Muscle of back (tissue), 3 donors: ENCODE measurements at regions not wholly inside any gene's neighbourhood (a gene's known extent, or its start where the extent isn't known, plus 50 kb on each side); places are given as distances from the start of the nearest gene placed in this dataset.
"Not testable (repeated sequence)": the region's sequence is repeated elsewhere in the genome, so short reads cannot be mapped to it uniquely, and the experiment has no call there.

ENCODE experiments used
- DNase-seq, 3 donors: peaks; one replicate each; pipeline versions ENCODE4 v3.0.0 to v3.0.0-alpha.2; 2013

DNA sequence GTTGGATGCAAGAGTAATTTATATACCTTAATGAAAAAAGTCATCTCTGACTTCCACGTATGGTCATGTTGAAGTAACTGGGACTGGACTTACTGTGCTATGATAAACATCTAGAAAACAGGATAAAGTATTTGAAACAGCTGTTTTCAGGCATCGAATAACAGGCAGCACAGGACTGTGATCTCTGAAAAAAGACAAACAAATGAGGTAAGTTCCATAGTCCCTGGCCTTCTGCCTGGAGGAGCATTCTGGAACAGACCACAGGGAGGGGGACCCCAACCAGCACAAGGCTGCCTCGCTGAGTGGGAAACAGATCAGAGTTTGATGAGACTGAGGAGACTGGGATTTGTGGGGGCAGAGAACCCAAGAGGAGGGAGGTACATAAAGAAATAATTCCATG, 89.1 kb upstream of the HABP2 start:
- DNase-seq: peak; percentile 70 to 91 (median 87)

DNA sequence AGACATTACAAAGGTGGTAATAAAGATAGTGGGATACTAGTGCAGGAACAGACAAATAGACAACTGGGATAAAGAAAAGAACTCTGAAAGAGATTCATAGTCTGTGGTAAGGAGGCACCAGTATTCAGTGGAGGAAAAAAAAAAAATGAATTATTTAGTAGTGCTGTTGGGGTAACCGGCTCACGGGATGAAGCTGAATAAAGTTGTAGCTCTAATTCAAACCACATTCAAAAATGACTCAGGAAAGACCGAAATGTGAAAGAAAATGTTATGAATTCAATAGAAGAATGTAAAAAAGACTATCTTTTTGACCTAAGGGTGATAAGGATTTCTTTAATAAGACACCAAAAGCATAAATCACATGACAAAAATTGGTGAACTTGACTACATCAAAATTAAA, 83.1 kb upstream of the HABP2 start:
- no peak for DNase-seq

DNA sequence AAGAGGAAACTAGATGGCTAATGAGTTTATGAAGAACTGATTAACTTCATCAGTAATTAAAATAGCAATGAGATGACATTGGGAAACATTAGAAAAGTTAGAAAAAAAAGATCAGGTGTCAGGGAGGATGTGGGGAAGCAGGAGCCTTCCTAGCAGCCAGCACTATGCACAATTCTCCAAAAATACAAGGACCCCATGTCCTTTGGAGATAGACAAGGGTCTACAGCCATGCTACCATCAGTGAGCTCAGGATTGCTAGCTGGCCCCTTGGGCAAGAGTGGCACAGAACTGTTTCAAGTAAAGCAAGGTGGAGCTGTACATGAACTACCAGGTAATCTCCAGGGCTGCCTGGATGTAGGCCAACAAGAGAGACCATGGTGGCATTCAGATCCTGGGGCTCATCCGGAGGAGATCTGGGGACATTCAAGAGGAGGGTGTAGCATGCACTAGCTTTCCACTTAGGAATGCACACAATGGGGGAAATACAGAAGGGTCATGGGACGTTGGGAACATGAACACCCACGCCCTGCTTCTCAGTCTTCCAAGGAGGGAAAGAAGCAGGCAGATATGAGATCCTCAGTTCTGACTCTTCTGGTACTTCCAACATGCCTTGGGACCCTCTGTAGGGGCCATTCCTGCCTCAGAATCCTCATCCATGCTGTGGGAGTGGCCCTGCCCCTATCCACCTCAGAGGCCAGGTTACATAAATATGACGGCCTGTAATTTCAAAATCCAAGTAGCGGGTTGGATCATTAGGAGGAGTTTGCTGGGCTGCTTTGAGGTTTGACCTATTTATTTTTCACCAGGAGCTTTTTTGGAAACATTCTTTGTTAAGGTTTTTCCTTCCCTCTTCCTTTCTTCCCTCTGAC, 82.2 kb upstream of the HABP2 start:
- no peak for DNase-seq

DNA sequence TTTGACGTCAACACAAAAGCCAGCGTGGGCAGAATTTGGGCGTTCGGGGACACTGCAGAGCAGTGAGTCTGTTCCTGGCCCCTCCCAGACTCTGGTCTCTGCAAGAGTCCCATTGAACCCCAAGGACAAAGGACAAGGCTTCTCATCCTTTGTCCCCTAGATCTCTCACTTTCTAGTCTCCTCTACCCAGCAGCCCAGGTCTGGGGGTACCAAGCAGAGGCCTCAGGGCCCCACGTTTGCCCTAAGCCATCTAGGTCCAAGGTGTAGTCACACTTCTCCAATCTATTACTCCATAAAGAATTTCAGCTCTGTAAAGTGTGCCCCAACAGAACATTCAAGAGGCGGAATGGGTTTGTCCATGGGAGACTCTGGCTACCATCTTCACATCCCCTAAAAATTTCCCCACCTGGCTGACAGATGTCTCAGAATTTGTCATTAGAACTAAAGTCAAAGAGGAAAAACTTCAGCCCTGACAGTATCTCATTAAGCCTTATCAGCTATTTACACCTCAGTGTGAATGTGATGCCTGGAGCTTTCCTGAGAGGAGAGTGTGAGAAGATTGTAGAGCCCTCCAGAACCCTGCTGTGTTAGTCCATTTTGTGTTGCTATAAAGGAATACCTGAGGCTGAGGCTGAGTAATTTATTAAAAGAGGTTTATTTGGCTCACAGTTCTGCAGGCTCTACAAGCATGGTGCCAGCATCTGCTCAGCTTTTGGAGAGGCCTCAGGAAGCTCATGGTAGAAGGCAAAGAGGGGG, 81.4 kb upstream of the HABP2 start:
- no peak for DNase-seq

DNA sequence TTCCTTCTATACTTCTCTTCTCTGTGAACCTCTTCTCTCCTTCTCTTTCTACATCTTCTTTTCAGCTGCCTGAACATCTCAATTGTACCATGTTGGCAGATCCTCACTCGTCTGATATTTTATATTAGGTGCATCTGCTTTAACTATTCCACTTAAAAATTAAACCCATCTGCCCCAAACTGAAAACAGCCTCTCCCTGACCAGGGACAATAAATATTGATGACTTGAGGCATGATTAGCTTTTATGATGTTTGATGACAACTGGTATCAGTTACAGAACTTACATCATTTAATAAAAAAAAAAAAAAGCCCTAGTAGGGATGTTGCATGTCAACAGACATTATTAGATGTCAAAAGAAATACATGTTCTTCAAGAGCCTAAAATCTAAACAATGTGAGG, 79.8 kb upstream of the HABP2 start:
- DNase-seq: peak in 1 of 3 donors; percentile 43

DNA sequence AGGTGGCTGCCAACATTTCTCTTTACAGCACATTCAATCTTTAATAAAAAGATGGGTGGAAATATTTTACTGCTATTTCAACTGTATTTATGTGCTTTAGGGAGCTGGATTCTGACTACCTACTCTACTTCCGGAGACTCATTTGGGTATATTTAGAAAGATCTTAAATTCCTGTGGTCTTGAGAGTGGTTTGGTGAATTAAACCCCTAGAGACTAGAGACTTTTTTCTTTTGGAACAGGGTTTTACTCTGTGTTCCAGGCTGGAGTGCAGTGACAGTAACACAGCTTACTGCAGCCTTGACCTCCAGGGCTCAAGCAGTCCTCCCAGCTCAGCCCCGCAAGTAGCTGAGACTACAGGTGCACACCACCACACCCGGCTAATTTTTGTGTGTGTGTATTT, 79.0 kb upstream of the HABP2 start:
- DNase-seq: peak in 2 of 3 donors; percentile 35 to 74

DNA sequence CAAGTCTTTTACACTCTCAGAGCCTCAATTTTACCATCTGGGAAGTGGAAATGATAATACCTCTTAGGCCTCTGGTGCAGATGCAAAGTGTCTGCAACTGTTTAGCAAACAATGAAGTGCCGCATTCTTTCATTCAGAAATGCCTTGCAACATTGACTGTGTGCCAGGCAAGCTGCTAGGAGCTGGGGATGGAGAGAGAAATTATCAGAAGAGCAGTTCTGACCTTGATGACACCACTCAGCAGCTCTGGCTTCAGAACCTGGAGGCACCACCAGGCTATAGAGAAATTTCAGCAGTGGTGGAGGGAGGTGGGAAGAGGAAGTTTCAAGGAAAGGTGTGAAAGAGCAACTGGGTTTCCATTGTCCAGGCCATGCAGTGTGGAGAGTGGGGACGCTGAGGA, 78.1 kb upstream of the HABP2 start:
- DNase-seq: peak in 1 of 3 donors; percentile 56

DNA sequence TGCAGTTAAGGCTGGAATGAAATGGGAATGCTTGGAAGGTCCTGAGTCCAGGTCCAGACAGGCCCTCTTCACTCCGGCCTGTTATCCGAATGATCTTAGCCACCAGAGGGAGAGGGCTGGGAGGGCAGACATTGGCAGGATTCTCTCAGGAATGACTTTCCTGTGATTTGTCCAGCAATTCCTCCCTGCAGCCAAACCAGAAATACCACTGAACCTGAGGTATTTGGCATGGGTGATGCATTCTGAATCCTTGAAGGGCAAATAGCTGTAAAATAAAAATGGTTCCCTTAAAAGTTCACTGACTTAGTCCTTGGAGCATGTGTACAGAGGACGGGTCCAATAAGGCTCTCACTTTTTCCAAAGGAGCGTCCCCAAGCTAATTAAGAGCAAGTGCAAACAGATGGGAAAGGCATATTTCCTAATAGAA, 77.5 kb upstream of the HABP2 start:
- peak; percentile 86 to 88 (median 86) for DNase-seq

DNA sequence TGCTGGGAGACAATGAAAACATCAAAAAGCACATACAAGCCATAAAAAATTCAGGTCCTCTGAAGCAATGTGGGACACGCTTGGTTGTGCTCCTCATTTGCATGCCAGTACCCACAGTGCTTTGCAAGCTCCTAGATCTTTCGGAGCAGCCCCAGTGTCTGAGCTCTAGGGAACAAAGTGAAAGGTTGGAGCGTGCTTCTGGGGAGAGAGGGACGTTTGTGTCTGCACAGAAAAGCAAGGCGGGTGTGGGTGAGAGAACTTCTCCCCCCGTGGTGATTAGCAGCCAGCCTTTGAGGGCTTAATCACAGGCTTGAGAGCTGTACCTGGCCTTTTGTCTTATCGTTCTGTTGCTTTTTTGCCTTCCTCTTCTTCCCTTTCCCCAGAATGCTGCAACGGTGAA, 76.7 kb upstream of the HABP2 start:
- peak in 1 of 3 donors; percentile 49 for DNase-seq

DNA sequence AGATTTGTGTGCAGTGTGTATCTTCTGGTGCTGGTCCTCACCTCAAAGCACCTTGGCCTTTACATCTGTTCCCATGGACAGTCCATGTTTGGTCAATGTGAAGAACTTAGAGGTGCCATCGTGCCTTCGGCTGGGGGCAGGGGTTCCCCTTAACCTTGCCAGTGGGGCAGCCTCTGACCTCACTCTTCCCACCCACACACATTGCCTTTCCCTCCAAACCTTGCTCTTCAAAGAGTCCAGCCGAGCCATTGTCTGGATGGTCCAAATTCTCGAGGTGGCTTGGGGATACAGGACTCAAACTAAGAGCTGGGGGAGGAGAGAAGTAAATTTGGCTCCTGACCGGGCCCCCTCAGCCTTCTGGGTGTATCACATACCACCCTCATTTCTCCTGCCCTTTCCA, 76.2 kb upstream of the HABP2 start:
- DNase-seq: no peak

DNA sequence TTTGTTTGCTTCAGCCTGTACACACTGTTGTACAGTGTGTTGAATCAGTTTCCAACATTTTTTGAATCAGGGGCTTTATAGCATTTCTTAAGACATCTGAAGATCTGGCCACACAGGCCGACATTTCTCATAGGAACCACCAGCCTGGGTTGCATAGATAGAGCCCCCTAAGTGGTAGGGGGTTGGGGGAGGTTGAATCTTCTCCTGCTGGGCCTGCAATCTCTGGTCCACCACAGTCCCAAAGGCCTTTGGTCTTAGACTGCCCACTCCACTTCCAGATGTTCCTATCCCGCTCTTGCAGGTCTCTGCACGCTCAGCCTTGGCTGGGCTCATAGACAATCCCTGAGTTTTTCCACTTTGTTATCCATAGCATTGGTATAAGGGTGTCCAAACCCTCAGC, 75.4 kb upstream of the HABP2 start:
- peak in 1 of 3 donors; percentile 42 for DNase-seq

DNA sequence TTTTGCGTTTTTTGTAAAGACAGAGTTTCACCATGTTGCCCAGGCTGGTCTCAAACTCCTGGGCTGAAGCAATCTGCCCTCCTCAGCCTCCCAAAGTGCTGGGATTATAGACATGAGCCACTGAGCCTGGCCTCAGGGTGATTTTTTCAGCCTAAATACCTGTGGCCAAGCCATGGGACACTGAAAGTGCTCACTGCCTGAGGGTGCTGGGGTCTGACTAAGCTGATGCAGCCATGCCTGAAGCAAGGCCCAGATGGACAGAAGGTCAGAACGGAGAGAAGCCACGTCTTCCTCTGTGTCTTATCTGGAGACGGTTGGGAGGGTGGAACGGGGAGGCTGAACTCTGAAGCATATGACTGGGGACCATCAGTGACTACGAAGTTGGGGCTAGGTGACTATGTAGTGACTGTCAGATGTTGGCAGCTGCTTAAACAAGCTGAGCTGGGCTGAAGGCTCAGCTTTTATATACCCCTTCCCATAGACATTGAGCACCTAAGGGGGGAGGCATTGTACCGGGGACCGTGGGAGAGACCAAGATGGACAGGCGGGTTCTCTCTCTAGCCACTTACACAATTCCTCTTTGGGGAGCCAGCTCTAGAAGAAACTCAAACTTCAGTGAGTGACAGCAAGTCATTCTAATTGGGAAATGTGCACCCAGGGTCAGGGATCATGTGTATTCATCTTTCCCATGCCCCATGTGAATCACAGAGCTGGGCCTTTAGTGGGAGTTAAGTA, 73.3 kb upstream of the HABP2 start:
- DNase-seq: no peak

DNA sequence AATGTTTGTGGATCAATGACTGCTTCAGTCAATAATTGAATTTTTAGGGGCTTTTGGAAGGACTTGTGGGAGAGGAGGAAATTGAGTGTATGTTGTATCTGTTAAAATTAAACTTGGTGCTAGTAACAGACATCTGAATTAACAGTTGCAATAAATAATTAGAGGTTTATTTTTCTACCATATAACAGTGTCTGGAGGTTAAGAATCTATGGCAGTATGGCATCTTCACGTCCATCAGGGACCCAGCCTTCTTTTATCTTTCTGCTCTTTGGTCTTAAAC, 72.8 kb upstream of the HABP2 start:
- DNase-seq: no peak

DNA sequence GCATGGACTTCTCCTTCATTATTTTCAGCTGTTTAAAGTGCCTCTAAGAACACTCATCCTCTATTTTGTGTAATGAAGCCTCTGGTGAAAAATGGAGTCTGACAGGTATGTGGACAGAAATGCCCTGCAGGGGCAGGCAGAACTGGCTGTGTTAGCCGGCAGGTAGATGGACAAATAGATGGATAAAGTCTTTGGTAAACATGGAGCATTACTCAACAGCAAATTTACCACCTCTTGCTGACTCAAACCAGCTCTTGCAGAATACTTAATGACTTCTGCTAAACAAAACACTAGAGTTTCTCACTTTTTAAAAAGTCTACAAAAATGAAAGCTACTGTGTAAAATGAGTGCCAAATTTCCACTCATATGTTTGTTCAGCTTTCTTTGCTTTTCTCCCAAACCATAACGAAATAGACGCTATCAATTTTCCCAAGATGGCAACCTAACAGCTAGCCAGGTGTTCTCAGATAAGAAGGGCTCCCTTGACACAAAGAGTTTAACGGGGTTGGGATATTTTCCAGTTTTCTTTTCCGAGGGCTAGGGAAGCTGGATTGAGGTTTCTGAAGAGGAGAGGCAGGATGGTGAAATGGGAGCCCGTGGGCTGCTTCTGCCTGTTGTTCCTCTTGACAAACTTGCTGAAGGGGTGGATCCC, 71.9 kb upstream of the HABP2 start:
- no peak for DNase-seq

DNA sequence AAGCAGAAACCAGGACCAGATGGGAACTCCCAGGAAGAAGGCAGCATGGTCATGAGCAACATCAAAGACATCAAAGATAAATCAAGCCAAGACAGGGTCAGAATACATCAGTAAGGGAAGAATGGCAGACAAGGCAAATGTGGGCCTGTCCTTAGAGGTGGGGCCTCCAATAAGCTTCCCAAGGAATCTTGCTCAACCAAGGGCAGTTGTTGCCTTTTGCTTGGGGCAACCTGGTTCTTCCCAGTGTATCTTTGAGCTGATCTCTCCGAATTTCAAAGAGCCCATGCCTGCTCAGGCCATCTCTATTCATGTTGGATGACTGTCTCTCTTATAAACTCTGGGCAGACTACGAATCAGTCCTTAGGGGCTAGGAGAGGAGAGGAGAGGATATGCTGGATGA, 68.4 kb upstream of the HABP2 start:
- no peak for DNase-seq

DNA sequence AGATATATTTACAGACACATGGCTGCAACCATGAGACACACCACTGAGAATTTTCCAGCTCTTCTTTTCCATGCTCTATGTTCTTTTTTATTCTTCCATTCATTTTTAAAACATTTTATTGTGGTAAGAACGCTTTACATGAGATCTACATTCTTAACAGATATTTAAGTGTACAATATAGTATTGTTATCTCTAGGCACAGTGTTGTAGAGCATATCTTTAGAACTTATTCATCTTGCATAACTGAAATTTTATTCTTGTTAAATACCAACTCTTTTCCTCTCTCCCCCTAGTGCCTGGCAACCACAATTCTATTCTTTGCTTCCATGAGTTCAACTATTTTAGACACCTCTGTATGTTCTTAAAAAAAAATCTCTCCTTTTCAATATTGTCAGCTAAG, 67.1 kb upstream of the HABP2 start:
- no peak for DNase-seq

DNA sequence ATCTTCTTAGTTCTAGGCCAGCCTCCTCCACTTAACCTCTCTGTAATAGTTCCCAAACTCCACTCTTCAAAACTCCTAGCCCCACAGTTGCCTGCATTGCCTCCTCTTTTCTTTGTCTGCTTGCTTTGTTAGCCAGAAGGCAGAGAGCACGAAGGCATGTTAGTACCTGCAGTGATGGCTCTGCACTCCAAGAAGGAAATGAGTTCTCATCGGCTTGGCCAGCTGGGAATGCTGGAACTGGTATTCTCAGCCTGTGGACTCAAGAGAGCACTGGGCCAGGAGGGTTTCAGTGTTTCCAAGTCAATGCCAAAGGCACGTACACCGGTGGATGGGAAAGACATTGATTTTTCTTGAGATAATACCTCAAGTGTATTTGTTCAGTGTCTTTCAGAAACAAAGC, 66.3 kb upstream of the HABP2 start:
- no peak for DNase-seq

DNA sequence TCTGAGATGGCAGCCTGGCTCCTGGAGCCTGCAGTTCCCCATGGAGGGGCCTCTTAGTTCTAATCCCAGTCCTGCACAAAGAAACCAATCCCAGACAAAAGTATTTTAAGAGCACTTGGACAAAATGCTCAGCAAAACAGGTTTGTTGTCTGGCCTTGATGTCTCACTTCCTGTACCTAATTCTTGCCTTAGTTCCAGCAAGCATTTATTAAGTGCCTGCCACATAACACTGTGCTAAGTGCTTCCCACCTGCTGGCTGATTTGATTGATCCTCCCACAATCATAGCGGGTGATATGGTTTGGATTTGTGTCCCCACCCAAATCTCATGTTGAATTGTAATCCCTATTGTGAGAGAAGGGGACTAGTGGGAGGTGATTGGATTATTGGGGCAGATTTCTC, 65.7 kb upstream of the HABP2 start:
- no peak for DNase-seq

DNA sequence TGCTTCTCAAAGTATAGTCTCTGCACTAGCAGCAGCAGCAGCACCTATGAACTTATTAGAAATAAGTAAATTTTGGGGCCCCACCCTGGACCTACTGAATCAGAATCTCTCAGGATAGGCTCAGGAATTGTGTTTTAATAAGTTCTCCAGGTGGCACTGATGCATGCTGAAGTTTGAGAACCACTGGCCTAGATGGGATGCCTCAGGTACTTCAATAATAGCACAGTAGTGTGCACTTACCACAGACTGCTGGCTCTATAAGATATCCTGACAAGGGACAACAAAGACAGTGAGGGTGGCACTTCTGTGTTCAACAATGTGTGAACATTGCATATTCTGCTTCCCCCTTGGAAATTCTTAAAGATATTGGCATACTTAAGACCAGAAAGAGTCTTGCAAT, 64.7 kb upstream of the HABP2 start:
- no peak for DNase-seq

DNA sequence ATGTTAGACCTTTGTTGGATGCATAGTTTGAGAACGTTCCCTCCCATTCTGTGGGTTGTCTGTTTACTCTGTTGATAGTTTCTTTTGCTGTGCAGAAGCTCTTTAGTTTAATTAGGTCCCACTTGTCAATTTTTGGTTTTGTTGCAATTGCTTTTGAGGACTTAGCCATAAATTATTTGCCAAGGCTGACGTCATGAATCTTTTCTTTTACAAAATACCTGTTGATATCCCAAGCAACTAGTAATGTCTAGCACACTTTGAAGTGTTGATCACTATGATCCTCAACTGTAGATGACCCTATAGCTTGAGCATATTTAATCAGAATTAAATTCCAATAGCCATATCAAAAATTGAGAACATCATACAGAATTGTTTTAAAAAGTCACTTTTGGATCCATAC, 63.3 kb upstream of the HABP2 start:
- not testable (repeated sequence) for DNase-seq

DNA sequence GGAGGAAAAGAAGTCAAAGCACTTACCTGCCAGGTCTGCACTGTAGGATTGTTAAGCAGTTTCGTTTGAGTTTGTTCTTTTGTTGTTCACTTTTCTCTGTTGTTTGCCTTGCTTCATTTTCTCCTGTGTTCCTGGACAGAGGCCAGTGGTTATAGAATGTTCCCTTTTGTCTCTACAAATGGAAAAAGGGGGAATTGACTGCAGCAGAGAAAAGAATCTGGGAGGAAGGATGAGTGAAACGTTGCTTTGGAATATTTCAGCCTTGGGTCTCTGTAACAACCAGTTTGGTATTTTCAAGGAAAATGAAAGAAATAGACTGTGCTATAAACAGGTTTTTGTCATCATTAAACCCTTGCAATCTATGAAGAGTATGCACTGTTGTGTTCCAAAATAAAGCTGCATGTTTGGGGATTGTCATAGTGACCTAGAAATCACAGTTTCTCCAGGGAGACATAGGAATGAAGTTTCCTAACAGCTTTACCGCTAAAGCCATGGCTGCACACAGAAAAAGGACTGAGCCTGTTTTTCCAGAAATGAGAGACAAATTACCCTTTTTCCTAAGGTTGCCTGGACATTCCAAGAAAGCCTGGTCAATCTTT, 60.8 kb upstream of the HABP2 start:
- DNase-seq: peak; percentile 76 to 92 (median 86)

DNA sequence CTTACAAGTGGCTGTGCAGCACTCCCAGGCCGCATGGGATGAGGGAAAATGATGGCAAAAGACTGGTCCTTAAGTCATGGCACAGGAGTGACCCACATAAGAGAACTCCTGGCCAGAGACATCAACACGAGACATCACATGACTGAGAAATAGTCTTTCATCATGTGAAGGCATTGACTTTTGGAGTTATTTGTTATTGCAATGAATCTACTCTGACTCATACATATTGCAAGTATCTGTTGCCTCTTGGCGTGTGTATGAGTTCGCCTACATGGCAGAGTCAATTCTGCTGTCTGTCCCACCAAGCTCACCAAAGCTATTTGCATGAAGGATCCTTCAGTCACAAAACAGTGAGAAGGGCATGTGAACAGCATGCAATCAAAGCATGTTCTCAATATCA, 59.7 kb upstream of the HABP2 start:
- DNase-seq: no peak
